Activated B cell treated with CpG ODN at 0.5 μM for 24 hours (primary cell): ENCODE measurements at regions not wholly inside any gene's neighbourhood (a gene's known extent, or its start where the extent isn't known, plus 50 kb on each side); places are given as distances from the start of the nearest gene placed in this dataset.

ENCODE experiments used
- ATAC-seq: fragments of 200-7000 bp; cut with Tn5 transposase; one replicate; pipeline ENCODE4 v1.10.0; 2021; ENCODE audit warnings: low read depth, mild to moderate bottlenecking, moderate library complexity
- CTCF ChIA-PET: fragments of 350-600 bp; sonication (Branson Sonifier 250); formaldehyde crosslinking; loops from one replicate; lab custom pipeline; 2021; ENCODE audit warnings: antibody characterized with exemption; lab: Charles Lee
- POLR2A ChIA-PET: fragments of 350-600 bp; sonication (Branson Sonifier 250); formaldehyde crosslinking; loops from one replicate; lab custom pipeline; 2021; ENCODE audit warnings: antibody characterized with exemption; lab: Charles Lee
- DNase-seq: peaks from one replicate; pipeline ENCODE4 v3.0.0; 2022
- H3K27ac Mint-ChIP-seq: one replicate; pipeline ENCODE4 v1.8.0; 2020; ENCODE audit warnings: mixed read lengths
- H3K27me3 Mint-ChIP-seq: one replicate; pipeline ENCODE4 v1.8.0; 2021; ENCODE audit warnings: mixed read lengths
- H3K36me3 Mint-ChIP-seq: one replicate; pipeline ENCODE4 v1.8.0; 2021; ENCODE audit warnings: low read depth, mixed read lengths
- H3K4me1 Mint-ChIP-seq: one replicate; pipeline ENCODE4 v1.8.0; 2021; ENCODE audit warnings: mixed read lengths
- H3K4me3 Mint-ChIP-seq: one replicate; pipeline ENCODE4 v1.8.0; 2020; ENCODE audit warnings: mild to moderate bottlenecking, mixed read lengths
- H3K9me3 Mint-ChIP-seq: one replicate; pipeline ENCODE4 v1.8.0; 2020; ENCODE audit warnings: mixed read lengths
- intact Hi-C: fragments of 100-400 bp; cut with micrococcal nuclease; formaldehyde crosslinking; loops from one replicate; pipeline ENCODE4 v1.15.1; 2024
- TF ChIP-seq, protein P1 (sequence below): fragments of 200-600 bp; IDR thresholded peaks from one replicate; pipeline ENCODE4 v1.8.0; 2022; ENCODE audit warnings: antibody characterized with exemption, mild to moderate bottlenecking

DNA sequence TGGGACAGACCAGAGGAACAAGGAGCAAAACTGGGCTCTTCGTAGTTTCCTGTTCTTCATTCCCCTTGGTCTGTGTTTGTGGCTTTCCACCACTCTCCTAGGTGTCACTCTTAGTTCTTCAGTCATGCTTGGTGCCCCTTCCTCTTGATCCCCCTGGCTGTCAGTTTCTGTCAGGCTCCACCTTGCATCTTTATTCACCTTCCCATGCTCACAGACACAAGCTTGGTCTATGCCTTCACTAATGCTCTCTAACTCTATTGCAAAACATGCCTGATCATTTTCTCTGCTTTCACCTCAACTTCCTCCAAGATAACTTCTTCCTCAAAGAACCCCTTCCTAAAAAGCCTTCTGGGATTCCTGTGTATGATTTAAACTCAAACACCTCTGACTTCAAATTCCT, 122.9 kb downstream of the GLUL start:
- no peaks in the 10 kb centered on the region for H3K36me3 Mint-ChIP-seq
- no peaks in the 10 kb centered on the region for H3K4me1 Mint-ChIP-seq
- intact Hi-C loops: no loop called here
- TF ChIP-seq, protein P1, sequence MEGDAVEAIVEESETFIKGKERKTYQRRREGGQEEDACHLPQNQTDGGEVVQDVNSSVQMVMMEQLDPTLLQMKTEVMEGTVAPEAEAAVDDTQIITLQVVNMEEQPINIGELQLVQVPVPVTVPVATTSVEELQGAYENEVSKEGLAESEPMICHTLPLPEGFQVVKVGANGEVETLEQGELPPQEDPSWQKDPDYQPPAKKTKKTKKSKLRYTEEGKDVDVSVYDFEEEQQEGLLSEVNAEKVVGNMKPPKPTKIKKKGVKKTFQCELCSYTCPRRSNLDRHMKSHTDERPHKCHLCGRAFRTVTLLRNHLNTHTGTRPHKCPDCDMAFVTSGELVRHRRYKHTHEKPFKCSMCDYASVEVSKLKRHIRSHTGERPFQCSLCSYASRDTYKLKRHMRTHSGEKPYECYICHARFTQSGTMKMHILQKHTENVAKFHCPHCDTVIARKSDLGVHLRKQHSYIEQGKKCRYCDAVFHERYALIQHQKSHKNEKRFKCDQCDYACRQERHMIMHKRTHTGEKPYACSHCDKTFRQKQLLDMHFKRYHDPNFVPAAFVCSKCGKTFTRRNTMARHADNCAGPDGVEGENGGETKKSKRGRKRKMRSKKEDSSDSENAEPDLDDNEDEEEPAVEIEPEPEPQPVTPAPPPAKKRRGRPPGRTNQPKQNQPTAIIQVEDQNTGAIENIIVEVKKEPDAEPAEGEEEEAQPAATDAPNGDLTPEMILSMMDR: no peak
- no peaks in the 10 kb centered on the region for H3K9me3 Mint-ChIP-seq
- no peak overlapping the region for H3K4me3 Mint-ChIP-seq
- H3K27ac Mint-ChIP-seq: no peak overlapping the region
- ChIA-PET CTCF (no interaction called here), POLR2A (no interaction called here)
- H3K27me3 Mint-ChIP-seq: peaks cover 8% of the 10 kb centered on the region
- ATAC-seq (no peak), DNase-seq (no peak)

DNA sequence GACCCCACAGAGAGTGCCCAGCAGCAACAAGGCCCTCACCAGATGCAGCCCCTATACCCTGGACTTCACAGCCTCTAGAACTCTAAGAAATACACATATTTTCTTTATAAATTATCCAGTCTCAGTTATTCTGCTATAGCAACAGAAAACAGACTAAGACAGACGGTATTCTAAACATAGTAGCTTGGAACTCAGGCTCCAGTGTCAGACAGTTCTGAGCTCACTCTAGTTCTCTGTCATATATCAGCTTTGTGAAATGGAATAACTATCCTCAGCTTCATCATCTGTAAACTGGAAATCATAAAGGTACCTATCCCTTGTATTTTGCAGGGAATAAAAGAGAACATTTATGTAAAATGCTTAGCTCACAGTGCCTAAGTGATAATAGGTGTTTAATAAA, 127.4 kb downstream of the GLUL start:
- peaks cover 2% of the 10 kb centered on the region for H3K27me3 Mint-ChIP-seq
- ChIA-PET POLR2A (no interaction called here), CTCF (no interaction called here)
- DNase-seq (no peak), ATAC-seq (no peak)
- H3K36me3 Mint-ChIP-seq: no peaks in the 10 kb centered on the region
- H3K9me3 Mint-ChIP-seq: no peaks in the 10 kb centered on the region
- H3K4me3 Mint-ChIP-seq: no peak overlapping the region
- TF ChIP-seq, protein P1: no peak
- H3K27ac Mint-ChIP-seq: no peak overlapping the region
- intact Hi-C loops: no loop called here
- peaks cover 5% of the 10 kb centered on the region for H3K4me1 Mint-ChIP-seq

DNA sequence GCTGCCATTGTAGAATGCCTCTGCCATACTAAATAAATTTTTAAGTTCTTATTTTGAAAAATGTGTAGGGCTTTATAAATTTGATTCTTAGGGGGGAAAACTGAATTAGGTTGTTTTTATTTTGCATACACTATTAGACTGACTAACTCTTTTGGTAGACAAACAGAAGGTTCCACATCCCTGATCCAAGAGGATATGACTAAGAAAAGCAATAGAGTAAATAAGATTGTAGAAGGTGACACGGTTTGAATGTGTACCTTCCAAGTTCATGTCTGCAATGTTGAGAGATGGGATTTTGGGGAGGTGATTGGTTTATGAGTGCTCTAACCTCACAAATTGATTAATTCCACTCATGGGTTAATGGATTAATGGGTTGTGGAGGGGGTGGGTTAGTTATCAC, 127.9 kb downstream of the GLUL start:
- Mint-ChIP-seq H3K9me3 (no peaks in the 10 kb centered on the region), H3K4me3 (no peak overlapping the region), H3K36me3 (no peaks in the 10 kb centered on the region), H3K4me1 (peaks cover 5% of the 10 kb centered on the region), H3K27me3 (peaks cover 2% of the 10 kb centered on the region), H3K27ac (no peak overlapping the region)
- intact Hi-C loops: no loop called here
- no peak for DNase-seq
- CTCF ChIA-PET: no interaction called here
- POLR2A ChIA-PET: no interaction called here
- no peak for ATAC-seq
- TF ChIP-seq, protein P1: no peak

DNA sequence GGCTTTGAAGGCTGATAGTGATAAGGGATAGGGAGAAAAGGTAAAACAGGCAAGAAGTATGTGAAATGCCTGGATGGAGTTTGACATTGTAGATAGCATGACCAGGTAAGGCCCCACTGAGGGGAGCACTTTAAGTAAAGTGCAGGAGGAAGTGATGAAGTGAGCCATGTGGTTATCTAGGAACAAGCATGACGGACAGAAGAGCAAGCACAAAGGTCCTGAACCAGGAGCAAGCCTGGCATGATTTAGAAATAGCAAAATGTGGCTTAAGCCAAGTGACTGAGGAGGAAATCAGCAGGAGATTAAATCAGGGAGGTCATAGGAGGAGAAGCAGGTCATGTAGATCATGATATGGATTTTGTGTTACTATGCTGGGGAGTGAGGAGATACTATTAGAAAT, 129.2 kb downstream of the GLUL start:
- H3K9me3 Mint-ChIP-seq: no peaks in the 10 kb centered on the region
- H3K36me3 Mint-ChIP-seq: no peaks in the 10 kb centered on the region
- ATAC-seq (no peak), DNase-seq (no peak)
- H3K4me3 Mint-ChIP-seq: no peak overlapping the region
- H3K4me1 Mint-ChIP-seq: peaks cover 5% of the 10 kb centered on the region
- no peaks in the 10 kb centered on the region for H3K27me3 Mint-ChIP-seq
- POLR2A ChIA-PET: no interaction called here
- TF ChIP-seq, protein P1: no peak
- intact Hi-C loops: no loop called here
- CTCF ChIA-PET: no interaction called here
- H3K27ac Mint-ChIP-seq: no peak overlapping the region

- H3K27me3 Mint-ChIP-seq: no peaks in the 10 kb centered on the region
- ChIA-PET CTCF (no interaction called here), POLR2A (no interaction called here)
- peaks cover 5% of the 10 kb centered on the region for H3K4me1 Mint-ChIP-seq
- no peaks in the 10 kb centered on the region for H3K9me3 Mint-ChIP-seq
- H3K36me3 Mint-ChIP-seq: no peaks in the 10 kb centered on the region
- TF ChIP-seq, protein P1: no peak
- intact Hi-C loops: no loop called here
- ATAC-seq: no peak
- DNase-seq: no peak
- H3K27ac Mint-ChIP-seq: no peak overlapping the region
- H3K4me3 Mint-ChIP-seq: no peak overlapping the region
These were observed 129.9 kb downstream of the GLUL start for GRCh38 chr1:182261655-182262054.
